ENCODE measurements at regions not wholly inside any gene's neighbourhood (a gene's known extent, or its start where the extent isn't known, plus 50 kb on each side); places are given as distances from the start of the nearest gene placed in this dataset.

DNA sequence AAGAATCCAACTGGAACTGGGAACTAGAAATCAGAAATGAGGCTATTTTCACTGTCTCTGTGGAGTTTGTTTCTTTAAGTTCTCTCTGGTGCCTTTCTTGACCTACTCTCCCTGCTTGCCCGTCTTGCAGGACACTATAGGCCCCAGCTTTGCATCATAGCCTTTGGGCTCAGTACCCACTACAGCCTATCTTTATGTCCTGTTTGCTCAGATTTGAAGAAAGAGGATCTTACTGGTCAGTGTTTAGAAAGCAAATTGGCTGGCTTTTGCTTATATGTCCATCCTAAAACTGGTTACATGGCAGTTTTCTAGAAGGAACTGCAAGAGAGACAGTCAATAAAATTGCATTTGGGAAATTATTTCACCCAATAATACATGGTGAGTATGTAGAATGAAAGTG lies 231.8 kb upstream of the TBL1XR1 start:
- Histone ChIP-seq H3K4me3 (ENCODE audit: low read length) (no peak overlapping the region), H3K27me3 (ENCODE audit: insufficient read depth, low read length) (no peaks in the 10 kb centered on the region), H3K36me3 (ENCODE audit: insufficient read depth, low read length) (no peaks in the 10 kb centered on the region), H2AFZ (ENCODE audit: low read depth, low read length) (no peak overlapping the region), H3K9me3 (ENCODE audit: low read length) (no peaks in the 10 kb centered on the region), H3K4me1 (ENCODE audit: insufficient read depth, low read length) (peaks cover 21% of the 10 kb centered on the region)

- peaks cover 21% of the 10 kb centered on the region for H3K4me1 ChIP-seq (ENCODE audit: insufficient read depth, low read length)
- H3K27me3 ChIP-seq (ENCODE audit: insufficient read depth, low read length), result no peaks in the 10 kb centered on the region
- no peaks in the 10 kb centered on the region for H3K9me3 ChIP-seq (ENCODE audit: low read length)
- H3K4me3 ChIP-seq (ENCODE audit: low read length), result no peak overlapping the region
- H3K36me3 ChIP-seq (ENCODE audit: insufficient read depth, low read length), result no peaks in the 10 kb centered on the region
- no peak overlapping the region for H2AFZ ChIP-seq (ENCODE audit: low read depth, low read length)
Observed at GRCh38 chr3:177429771-177430170, 232.5 kb upstream of the TBL1XR1 start.

DNA sequence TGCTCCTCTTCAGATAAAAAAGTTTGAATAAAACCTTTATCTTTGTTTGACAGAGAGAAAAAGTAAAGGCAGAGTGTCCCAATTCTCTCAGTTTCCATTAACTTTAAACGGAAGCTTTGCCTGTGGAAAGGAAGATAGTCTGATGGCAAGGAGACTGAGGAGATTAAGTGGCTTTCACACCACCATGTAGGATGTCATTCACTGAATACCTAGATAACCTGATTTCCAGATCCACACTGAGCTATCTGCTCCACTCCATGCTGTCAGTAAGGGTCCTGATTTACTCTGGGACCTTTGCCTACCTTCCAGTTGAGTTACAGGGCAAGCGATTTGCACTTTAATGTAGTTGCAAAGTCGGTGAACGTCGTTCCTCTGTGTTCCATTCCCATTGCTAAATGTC lies 233.4 kb upstream of the TBL1XR1 start:
- no peak overlapping the region for H3K4me3 ChIP-seq (ENCODE audit: low read length)

DNA sequence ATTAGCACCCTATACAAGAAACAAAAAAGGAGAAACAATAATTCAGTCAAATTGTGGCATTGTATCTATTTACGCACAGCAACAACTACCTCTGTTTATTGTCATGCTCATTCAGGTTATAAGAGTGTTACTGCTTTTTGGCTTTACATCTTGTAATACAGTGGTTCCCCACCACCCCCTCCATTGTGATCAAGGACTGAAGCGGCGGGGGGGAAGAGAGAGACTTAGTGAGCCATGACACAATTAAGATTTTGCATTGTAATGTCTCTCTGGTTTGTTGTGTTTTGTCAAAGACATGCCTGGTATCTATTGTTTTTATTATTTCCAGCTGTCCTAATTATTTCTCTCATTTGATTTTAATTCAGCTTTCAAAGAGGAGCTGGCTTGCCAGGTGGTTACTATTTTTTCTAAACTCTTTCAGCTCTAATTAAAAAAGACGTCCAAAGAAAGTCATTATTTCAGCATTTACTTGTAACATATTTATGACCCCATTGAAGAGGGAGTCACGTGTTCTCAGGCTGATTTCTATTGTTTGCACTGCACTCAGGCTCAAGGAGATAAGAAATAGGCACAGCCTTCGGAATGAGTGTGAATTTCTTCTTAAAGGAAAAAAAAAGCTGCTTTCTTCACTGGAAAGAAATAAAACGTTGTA lies 234.4 kb upstream of the TBL1XR1 start:
- Histone ChIP-seq H3K9me3 (ENCODE audit: low read length) (no peaks in the 10 kb centered on the region), H3K27me3 (ENCODE audit: insufficient read depth, low read length) (no peaks in the 10 kb centered on the region), H3K4me1 (ENCODE audit: insufficient read depth, low read length) (peaks cover 21% of the 10 kb centered on the region), H2AFZ (ENCODE audit: low read depth, low read length) (peak overlapping the region; percentile 75), H3K36me3 (ENCODE audit: insufficient read depth, low read length) (no peaks in the 10 kb centered on the region), H3K4me3 (ENCODE audit: low read length) (no peak overlapping the region)

More for the DNA sequence above, 233.4 kb upstream of the TBL1XR1 start:
- no peaks in the 10 kb centered on the region for H3K9me3 ChIP-seq (ENCODE audit: low read length)
- H3K36me3 ChIP-seq (ENCODE audit: insufficient read depth, low read length), result no peaks in the 10 kb centered on the region
- peaks cover 21% of the 10 kb centered on the region for H3K4me1 ChIP-seq (ENCODE audit: insufficient read depth, low read length)
- no peaks in the 10 kb centered on the region for H3K27me3 ChIP-seq (ENCODE audit: insufficient read depth, low read length)
- H2AFZ ChIP-seq (ENCODE audit: low read depth, low read length), result no peak overlapping the region

GRCh38 chr3:177435301-177435700 lies 238.0 kb upstream of the TBL1XR1 start:
- Histone ChIP-seq H3K4me3 (ENCODE audit: low read length) (no peak overlapping the region), H3K27me3 (ENCODE audit: insufficient read depth, low read length) (no peaks in the 10 kb centered on the region), H3K4me1 (ENCODE audit: insufficient read depth, low read length) (peaks cover 13% of the 10 kb centered on the region), H2AFZ (ENCODE audit: low read depth, low read length) (no peak overlapping the region), H3K36me3 (ENCODE audit: insufficient read depth, low read length) (no peaks in the 10 kb centered on the region), H3K9me3 (ENCODE audit: low read length) (no peaks in the 10 kb centered on the region)

DNA sequence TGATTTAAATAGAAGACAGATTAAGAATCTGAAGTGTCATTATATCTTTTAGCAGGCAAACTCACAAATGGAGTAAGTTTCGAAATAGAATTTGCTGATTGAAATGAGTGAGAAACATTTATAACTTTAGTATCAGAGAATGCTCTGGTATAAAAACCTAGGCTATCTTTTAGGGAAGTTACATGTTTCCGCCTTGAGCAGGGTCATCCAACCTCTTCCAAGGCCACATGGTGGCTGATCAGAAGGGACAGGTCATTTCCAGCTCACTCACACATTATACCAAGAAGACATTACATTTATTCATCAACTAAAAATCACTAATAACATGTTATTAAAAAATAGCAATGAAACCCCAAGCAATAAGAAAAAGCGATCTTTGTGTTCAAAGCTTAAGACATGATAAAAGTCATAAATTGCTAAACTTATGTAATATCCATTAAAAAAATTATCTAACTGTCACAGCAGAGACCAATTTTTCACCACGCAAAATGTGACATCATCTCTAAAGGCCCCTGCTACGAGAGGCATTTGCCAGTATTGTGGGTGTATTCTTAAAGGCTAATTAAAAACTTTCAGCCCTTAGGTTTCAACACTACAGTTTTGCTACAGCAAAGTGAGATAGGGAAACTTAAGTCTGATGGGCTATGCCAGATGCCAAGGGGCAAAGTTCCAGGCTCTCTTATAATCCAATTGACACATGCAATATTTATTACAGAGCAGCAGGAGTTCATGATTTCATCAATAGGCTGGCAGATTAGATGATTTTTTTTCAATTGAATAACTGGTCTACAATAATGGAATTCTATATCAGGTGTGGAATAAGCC lies 240.4 kb upstream of the TBL1XR1 start:
- H3K4me3 ChIP-seq (ENCODE audit: low read length), result no peak overlapping the region
- H3K4me1 ChIP-seq (ENCODE audit: insufficient read depth, low read length), result no peaks in the 10 kb centered on the region
- no peaks in the 10 kb centered on the region for H3K27me3 ChIP-seq (ENCODE audit: insufficient read depth, low read length)
- no peak overlapping the region for H2AFZ ChIP-seq (ENCODE audit: low read depth, low read length)
- H3K9me3 ChIP-seq (ENCODE audit: low read length), result no peaks in the 10 kb centered on the region
- no peaks in the 10 kb centered on the region for H3K36me3 ChIP-seq (ENCODE audit: insufficient read depth, low read length)

DNA sequence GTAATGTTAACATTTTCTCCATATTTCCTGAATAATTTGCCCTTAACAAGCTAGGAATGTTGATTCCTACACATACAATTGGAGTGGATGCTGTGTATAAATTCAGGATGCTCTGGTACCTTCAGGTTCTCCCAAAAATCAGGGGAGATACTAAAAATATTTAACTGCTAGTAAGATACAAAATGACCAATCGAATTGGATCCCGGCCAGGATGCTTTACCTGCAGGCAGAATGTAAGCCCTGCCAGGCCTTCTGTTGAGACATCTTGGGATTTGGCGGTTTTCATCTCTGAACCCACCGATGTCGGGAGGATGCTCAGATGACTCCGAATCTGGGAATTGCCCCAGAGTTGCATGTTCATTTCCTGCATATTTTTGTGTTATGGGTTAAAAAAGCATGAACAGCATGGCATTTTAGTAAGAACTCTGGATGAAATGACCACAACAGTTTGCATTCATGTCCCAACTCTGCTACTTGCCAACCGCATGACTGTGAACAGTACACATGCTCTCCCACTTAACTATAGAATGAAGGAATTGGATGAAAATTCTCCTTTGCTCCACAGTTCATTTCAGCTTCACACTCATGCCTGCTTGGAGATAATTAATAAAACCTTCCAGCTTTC lies 241.4 kb upstream of the TBL1XR1 start:
- H3K27me3 ChIP-seq (ENCODE audit: insufficient read depth, low read length), result no peaks in the 10 kb centered on the region
- no peaks in the 10 kb centered on the region for H3K4me1 ChIP-seq (ENCODE audit: insufficient read depth, low read length)
- no peak overlapping the region for H3K4me3 ChIP-seq (ENCODE audit: low read length)
- H3K36me3 ChIP-seq (ENCODE audit: insufficient read depth, low read length), result no peaks in the 10 kb centered on the region
- H2AFZ ChIP-seq (ENCODE audit: low read depth, low read length), result no peak overlapping the region
- H3K9me3 ChIP-seq (ENCODE audit: low read length), result no peaks in the 10 kb centered on the region

DNA sequence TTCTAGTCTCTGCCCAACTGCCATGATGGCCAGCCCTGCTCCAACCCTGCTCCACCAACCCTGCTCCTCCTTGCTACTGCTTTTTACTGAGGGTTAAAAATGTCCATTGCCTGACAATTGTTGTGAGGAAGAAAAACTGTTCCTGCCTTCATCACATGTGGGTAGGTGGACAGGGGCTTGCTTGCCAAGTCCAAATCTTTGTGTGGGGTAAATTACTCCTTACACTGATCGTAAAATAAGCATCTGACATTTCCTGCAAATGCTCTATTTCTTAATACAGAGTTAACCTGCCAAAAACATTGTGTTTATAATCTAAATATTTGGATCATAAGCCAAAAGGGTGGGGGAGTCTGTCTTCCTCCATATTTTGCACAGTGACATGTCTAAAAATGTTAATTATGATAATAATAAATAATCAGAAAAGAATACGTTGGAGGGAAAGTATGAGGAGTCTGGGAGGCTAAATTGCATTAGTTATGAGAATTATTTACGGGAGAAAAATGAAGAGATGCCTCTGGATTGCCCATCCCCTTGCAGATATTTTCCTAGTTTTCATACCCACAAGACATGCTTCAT lies 242.5 kb upstream of the TBL1XR1 start:
- H3K27me3 ChIP-seq (ENCODE audit: insufficient read depth, low read length), result no peaks in the 10 kb centered on the region
- no peaks in the 10 kb centered on the region for H3K9me3 ChIP-seq (ENCODE audit: low read length)
- no peaks in the 10 kb centered on the region for H3K4me1 ChIP-seq (ENCODE audit: insufficient read depth, low read length)
- H2AFZ ChIP-seq (ENCODE audit: low read depth, low read length), result no peak overlapping the region
- H3K36me3 ChIP-seq (ENCODE audit: insufficient read depth, low read length), result no peaks in the 10 kb centered on the region
- no peak overlapping the region for H3K4me3 ChIP-seq (ENCODE audit: low read length)

DNA sequence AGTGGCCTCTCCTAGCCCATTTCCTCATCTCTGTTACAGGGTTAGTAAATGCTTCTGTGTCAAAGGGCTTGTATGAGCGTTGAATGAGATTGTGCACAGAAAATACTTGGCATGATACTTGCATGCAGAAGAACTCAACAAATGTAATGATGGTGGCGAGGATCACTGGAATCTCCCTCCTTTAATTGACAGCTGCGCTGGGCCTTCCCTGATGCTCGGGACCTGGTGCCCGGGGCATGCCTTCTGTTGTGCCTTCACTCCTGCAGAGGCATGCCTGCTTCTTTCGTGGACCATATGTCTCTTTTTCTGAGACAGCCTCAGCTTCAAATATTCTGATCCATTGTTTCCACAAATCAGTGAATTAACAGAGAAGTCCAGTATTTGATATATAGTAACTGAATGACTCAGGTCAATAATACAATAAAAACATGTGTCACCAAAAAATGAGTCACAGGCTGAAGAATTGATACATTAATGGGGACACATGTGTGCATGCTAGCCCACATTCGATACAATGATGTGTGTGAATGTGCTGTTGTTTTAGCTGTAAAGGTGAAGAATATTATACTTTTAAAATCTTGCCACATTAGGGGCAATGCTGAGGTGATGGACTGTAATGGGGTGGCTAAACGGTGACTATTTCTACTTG lies 243.3 kb upstream of the TBL1XR1 start:
- Histone ChIP-seq H3K27me3 (ENCODE audit: insufficient read depth, low read length) (no peaks in the 10 kb centered on the region), H3K4me1 (ENCODE audit: insufficient read depth, low read length) (no peaks in the 10 kb centered on the region), H3K4me3 (ENCODE audit: low read length) (no peak overlapping the region), H3K9me3 (ENCODE audit: low read length) (no peaks in the 10 kb centered on the region), H3K36me3 (ENCODE audit: insufficient read depth, low read length) (no peaks in the 10 kb centered on the region), H2AFZ (ENCODE audit: low read depth, low read length) (no peak overlapping the region)

GRCh38 chr3:177441276-177441812 lies 244.1 kb upstream of the TBL1XR1 start:
- Histone ChIP-seq H3K4me1 (ENCODE audit: insufficient read depth, low read length) (peaks cover 6% of the 10 kb centered on the region), H2AFZ (ENCODE audit: low read depth, low read length) (no peak overlapping the region), H3K36me3 (ENCODE audit: insufficient read depth, low read length) (no peaks in the 10 kb centered on the region), H3K4me3 (ENCODE audit: low read length) (no peak overlapping the region), H3K9me3 (ENCODE audit: low read length) (no peaks in the 10 kb centered on the region), H3K27me3 (ENCODE audit: insufficient read depth, low read length) (no peaks in the 10 kb centered on the region)

GRCh38 chr3:177441813-177442646 lies 244.7 kb upstream of the TBL1XR1 start:
- Histone ChIP-seq H3K36me3 (ENCODE audit: insufficient read depth, low read length) (no peaks in the 10 kb centered on the region), H3K9me3 (ENCODE audit: low read length) (no peaks in the 10 kb centered on the region)

DNA sequence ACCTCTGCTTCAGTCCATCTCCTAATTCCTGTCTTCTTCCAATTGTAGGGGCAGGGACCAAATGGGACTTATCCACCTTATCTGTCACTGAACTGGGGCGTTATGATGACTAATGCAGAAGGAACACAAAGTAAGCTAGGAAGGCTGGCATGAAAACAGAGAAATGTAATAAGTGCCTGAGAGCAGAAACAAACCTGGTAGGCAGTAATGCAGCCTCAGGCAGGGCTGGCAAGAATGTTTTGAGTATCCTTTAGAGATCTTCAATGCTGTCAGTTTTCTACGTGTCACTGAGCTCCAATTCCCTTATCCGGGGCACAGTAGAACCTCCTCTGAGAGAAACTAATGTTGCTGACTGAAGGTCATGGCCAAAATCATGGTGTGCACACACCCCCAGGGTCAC lies 246.2 kb upstream of the TBL1XR1 start:
- no peaks in the 10 kb centered on the region for H3K27me3 ChIP-seq (ENCODE audit: insufficient read depth, low read length)
- no peak overlapping the region for H3K4me3 ChIP-seq (ENCODE audit: low read length)
- no peaks in the 10 kb centered on the region for H3K9me3 ChIP-seq (ENCODE audit: low read length)
- no peak overlapping the region for H2AFZ ChIP-seq (ENCODE audit: low read depth, low read length)
- H3K4me1 ChIP-seq (ENCODE audit: insufficient read depth, low read length), result peaks cover 11% of the 10 kb centered on the region
- no peaks in the 10 kb centered on the region for H3K36me3 ChIP-seq (ENCODE audit: insufficient read depth, low read length)

More at GRCh38 chr3:177441813-177442646, 244.7 kb upstream of the TBL1XR1 start:
- H3K27me3 ChIP-seq (ENCODE audit: insufficient read depth, low read length), result no peaks in the 10 kb centered on the region
- H2AFZ ChIP-seq (ENCODE audit: low read depth, low read length), result no peak overlapping the region
- H3K4me1 ChIP-seq (ENCODE audit: insufficient read depth, low read length), result peaks cover 11% of the 10 kb centered on the region
- no peak overlapping the region for H3K4me3 ChIP-seq (ENCODE audit: low read length)

Measured in neuron (in vitro differentiated cells).